NCI-H1048 (cell line): ENCODE measurements at regions not wholly inside any gene's neighbourhood (a gene's known extent, or its start where the extent isn't known, plus 50 kb on each side); places are given as distances from the start of the nearest gene placed in this dataset.

ENCODE experiments used
- DNase-seq: peaks from one replicate; lab custom pipeline; 2025; lab: John Stamatoyannopoulos, UW

DNA sequence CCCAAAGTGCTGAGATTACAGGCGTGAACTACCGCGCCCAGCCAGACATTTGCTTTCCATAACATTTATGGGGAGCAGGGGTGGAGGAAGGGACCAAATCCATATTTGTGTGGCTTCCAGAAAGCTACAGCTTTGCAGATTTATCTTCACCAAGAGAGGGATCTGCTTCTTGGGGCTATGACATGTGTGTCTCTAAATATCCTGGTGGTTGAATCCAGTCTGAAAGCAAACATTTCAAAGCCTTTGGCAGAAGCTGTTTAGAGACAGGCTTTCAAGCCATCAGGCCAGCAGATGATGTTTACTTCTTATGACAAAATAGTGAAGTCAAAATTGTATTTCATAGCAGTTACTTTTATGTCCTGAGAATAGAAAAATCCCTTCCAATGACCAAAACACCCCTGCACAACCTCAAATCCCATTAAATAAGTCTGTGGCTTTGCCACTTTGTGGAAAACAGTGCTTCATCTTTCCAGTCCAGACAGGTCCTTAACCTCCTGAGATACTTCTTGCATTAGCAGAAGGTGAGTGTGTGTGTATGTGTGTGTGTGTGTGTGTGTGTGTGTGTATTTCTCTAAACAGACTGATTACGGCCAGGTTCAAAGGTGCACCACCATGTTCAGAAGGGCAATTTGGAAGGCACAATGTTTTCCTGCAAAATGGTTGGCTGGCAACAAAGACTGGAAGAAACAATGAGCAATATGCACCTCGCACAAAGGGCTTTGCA, 191.4 kb upstream of the LRIG1 start:
- DNase-seq: no peak

DNA sequence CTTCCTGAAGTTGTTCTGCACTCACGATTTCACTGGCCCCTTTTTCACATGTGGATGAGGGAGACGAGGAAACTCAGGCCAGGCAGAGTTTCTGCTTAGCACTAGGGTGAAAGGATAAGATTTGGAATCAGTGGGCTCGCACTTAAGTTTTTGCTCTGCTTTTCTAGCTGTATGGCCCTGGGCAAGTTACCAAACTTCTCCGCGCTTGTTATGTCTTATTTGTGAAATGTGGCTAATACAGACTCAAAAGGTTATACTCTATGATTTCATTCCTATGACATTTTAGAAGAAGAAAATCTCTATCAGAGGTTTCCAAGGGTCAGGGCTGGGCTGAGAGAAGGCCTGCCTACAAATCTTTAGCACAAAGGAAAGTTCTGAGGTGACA, 191.9 kb upstream of the LRIG1 start:
- no peak for DNase-seq

DNA sequence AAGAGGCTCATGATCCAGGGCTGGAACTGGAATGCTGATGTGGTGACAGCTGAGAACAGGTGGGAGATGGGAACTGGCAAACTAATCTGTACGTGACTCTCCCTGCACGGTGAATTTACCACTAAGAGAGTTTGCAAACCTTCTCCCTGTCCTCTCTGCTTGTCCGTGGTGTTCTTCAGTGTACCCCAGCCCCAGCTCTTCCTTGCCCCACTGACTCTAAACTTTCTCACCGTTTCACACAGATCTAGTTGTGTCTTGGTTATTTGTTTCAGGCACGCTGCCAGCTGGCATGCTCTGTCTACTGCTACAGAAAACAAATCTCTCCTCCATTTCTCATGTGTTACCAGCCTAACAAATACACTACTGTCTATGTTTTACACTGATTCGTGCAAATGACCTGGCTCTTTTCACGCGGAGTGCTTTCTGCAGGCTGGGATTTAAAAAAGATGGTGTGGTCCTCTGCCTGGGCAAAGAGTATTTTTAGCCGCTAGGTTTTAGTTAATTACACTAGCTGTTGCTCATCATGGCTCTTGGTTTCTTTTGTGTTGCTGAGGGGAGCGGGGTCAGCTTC, 192.7 kb upstream of the LRIG1 start:
- DNase-seq: peak; percentile 28

DNA sequence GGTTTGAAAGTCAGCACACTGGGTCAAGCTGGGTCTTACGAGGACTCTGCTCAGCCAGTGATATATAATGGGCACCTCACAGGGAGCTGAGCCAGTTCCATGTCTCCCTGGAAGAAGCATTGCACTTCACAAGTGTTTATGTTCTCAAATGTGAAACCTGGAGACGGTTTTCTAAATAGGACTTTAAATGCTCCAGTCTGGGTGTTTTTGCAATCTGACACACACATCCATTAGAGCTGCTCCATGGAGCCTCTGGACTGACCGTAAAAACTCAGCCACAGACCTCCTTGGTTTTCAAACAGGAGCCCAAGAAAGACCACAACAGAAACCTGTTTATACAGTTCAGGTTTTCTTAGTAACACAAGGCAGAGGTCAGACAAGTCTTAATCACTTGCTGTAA, 201.3 kb upstream of the LRIG1 start:
- no peak for DNase-seq

DNA sequence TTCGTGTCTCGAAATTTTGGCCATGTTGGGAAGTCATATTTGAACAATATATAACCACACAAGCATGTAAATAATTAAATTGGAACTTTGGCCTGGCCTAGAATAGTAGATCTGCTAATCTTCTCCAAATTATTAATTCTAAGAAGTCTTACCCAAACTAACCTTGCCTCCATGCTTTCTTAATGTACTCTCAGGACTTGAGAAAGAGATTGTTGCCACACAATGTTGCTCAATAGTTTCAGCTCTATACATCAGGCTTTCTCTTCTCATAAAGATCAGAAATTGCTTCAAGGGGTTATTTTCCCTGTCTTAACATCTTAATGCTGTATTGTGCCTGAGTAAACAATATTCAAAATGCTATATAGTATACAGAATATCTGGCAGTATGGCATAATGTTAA, 202.7 kb upstream of the LRIG1 start:
- DNase-seq: no peak

DNA sequence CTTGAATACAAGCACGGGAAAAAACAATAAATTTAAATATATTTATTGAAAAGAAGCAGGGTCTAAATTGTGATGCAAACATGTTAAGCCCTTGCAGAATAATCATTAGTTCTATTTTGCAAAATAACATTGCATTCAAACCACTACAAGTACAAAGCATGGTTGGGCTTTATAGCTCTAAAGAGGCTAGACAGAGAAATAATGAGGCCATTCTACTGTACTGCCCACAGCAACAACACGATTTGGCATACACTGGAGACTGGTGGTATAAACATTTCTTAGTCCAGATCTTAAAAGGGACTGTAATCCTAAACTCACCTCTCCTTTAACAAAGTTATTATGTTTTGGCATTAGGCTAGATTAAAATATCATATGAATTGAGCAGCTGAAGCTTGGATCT, 204.3 kb upstream of the LRIG1 start:
- DNase-seq: no peak

DNA sequence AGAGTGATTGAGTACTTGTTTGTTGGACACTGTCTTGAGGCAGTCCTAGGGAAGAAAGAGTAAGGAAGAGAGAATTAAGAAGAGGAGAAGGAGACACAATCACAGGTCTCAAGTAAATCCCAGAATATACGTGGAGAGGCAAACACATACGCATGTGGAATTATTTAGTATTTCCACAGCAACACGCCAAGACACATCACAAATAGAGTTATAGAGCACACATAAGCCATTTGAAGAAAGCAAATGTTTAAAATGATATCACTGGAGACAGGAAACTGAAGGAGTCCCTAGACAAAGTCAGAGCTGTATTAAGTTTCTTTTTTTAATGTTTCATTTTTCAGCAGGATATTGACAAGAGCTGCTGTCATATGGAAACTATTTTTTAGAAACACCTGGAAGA, 206.1 kb upstream of the LRIG1 start:
- DNase-seq: no peak

DNA sequence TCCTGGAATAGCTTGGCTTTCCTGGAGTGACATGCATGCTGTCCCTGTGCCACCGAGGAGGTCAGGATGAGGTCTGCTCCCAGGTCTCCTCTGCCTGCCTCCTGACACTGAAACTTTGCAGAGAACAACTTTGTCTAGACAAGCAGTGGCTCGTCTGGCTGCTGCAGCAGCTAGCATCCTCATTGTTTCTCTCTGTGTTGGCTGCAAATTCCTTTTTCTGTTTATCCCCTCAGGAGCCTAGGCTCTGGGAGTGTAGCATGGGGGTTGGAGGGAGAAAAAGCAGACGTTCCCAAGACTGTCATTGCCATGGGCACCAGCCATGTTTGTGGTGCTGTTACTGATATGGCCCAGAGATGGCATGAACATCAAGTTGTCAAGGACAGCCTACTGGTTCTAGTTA, 208.7 kb upstream of the LRIG1 start:
- no peak for DNase-seq

DNA sequence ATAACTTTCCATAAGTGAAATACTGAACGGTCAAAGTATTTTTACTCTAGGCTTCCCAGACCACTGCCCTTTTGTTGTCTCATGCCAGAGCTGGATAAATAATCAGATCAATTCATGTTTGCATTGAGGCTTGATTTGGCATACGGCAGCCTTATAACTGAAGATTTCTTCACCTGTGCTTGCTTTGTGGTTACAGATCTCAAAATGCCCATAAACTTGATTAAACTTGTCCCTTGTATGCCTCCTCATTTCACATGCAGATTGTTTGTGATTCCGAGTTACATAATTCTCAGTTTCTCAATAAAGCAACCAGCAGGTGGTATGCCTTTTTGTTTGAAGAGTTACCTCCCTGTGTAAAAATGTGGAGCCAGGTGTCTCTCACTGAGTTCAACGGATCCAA, 211.4 kb upstream of the LRIG1 start:
- no peak for DNase-seq

DNA sequence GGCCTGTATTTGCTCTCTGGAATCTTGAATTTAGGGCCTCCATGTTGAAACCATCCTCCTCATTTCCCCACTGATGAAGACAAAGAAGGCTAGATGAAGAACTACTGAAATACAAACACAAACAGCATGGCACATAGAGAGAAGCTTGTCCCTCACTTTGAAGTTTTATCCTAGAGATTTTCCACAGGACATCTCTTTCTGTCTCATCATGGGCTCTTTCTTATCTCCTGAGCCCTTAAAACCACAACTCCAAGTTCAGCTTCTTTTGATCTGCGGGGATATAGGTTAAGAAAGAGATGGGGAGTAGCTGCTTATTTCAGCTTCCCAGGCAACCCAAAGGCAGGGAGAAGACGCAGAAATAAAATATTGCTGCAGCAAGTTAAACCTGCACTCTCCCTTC, 213.1 kb upstream of the LRIG1 start:
- DNase-seq: no peak

DNA sequence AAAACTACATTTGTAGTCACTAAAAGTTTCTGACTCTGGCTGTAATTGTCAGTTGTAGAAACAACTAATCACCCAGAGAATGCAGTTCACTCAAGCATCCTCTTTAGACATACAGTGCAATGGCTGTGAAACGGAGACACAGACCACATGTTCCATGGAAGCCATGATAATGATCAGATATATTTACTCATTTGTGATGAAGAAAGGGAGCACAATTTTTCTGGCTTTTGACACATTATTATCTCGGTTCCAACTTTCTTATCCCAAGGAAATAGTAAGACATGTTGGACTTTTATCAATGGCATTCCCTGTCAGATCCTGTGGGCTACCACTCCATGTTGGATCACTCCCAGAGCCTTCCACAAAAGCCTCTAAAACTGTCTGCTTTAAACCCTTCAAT, 215.0 kb upstream of the LRIG1 start:
- DNase-seq: no peak

DNA sequence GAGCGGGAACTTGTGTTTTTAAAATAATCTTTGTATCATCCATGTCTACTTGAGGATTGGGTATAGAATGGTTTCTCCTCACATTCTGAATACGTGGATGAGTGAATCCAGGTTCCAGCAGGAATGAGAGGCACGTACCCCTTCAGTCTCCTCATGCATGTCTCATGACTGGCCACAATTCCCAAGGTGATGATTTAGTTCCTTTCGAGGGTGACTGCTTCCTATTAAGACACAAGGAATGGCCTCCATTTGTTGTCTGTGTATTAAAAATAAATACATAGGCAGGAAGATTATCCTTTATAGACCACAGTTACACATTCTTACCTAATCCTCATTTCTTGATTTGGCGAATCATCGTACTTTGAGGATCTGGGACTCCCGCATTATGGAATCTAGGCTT, 217.0 kb upstream of the LRIG1 start:
- DNase-seq: no peak

DNA sequence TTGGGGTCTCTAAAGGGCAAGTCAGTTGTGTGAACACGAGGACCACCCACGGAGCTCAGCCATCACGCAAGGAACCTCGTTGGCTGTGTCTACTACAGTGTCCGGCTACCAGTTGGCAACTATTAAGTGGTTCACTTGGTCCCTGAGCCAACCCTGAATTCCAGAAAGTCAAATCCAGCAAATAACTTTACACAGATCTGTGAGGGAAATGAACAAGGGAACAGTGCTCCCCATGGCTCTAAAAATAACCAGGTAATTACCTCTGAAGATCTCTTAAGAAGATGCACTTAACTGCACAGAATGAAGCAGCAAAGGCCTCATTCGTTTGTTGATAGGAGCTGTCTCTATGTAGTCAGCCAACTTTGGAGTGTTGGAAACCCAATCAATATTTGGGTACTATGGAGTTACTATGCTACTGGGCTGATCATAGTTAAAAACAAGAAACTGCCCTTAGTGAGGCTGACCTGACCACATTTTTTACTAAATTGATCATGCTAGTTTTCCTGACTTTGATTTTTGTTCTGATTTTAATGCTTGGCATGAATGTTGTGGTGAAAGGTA, 219.1 kb upstream of the LRIG1 start:
- no peak for DNase-seq

DNA sequence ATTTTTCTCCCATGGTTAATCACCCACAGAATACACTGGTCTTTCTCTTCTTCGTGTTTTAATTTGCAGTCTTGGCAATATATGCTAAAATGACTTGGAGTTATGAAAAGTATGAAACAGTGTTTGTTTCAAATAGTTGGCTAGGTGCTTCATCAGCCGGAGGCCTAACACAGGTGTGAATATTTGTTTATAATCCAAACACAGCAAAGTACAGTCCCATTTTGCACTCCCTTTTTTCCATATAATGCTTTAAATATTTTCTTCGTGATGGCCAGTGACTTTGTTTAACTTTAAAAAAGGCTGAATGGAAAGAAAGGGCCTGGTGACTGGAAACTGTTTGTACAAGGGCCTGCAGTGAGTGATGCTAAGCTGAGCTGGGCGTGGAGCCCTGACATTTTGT, 219.7 kb upstream of the LRIG1 start:
- DNase-seq: no peak

DNA sequence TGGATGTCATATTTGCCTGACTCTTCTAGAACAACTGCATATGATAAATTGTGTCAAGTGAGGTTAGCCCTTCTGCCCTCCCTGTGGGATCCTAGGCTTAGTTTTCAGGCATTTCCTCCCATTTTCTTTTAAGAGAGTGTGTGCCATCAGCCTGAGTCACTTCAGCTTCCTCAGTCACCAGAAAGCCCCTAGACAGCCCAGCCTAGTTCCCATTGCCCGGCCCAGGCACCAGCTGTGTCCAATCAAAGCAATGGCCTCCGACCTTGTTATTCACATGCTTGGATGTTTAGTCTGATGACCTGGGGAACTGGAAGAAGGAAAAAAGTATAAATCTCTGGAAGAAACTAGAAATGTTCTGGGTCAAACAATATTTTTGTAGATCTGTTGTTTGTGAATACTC, 221.9 kb upstream of the LRIG1 start:
- no peak for DNase-seq

DNA sequence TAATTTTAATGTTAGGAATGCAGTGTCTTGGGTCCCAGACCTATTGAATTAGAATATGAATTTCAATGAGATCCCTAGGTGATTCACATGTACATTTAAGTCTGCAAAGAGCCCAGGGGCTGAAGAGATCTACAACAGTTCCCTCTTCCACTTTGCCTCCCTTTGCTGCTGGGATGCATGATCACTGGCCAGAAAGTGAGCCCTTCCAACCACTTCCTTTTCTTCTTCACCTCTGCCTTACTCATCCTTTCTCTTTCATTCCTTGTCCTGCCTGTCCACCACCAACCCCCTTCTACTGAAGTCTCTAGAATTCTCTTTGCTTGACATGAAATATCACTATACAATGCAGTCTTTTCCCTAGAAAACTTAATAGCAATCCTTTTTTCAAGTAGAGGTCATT, 222.4 kb upstream of the LRIG1 start:
- no peak for DNase-seq

DNA sequence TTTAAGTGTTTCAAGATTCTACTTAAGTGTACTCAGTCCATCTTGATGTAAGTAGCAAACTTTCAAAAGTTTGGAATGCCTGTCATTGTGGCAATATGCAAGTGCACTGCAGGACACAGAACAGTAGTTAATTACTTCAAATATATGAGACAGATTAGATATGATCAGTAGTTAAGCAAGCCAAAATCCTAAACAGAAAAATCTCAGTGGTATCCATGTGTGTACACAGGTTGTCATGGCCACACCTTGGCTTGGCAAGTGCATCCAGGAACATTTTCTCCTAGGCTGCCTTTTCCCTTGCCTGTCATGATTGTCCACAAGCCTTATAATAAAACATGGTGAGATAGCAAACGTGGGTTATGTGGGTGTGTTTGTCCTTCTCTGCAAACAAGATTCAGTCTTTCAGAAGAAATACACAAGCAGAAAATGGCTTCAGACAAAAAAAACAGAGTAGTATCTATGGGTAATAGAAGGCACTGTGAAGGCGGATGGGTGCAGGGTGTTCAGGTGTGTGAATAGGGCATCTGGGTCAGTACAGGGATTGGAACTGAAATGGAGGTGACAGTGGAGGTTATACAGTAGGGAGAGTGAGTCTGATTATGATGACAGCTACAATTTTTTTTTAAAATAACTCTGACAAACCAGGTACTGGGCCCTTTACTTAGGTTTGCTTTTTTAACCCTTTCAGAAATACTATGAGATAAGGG, 229.0 kb upstream of the LRIG1 start:
- no peak for DNase-seq

DNA sequence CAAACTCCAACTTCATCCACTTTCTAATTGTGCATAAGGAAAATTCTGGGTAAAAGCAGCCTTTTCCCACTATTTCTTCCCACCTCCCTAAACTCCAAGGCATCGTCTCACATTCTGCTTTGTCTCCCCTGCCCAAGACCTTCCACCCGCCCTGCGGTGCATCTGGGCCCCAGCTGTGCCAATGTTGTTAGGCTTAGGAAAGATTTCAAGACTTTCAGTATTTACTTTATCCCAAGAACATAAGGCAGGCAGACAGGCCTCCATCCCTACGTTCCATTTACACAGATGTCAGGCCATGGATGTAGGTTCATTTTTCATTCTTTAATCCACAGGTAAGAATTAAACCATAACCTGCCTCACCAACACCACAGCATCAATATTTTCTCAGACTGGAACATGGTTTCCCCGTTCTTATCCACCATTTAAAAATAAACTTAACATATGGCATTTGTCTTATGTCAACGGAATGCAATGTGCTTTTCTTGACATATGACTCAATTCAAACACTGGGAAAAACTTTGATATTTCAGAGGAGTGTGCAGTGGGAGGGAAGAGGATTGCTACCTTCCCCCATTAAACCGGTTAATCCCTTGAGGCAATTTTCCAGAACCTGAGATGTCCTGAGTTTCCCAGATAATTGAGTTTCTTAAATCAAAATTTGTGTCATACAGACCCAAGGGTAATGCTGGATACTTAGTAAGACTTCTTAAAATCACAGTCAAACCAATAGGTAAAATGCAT, 238.0 kb upstream of the LRIG1 start:
- DNase-seq: no peak

DNA sequence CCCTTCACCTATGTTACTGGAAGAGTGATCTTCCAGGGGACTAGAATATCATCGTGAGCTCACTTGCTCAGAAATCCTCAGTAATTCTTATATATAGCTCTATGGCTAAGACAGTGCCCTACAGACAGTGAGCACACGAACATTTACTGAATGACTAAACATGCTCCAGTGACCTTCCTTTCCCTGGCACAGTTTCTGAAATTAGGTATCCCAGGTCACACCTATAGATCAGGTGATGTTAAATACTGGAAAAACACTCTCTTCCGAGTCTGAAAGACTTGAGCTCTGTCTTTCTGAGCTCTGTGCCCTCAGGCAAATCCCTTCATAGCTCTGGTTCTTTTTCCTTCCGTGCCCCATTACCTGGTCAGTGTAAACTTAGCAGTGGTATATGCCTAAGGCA, 239.4 kb upstream of the LRIG1 start:
- no peak for DNase-seq

DNA sequence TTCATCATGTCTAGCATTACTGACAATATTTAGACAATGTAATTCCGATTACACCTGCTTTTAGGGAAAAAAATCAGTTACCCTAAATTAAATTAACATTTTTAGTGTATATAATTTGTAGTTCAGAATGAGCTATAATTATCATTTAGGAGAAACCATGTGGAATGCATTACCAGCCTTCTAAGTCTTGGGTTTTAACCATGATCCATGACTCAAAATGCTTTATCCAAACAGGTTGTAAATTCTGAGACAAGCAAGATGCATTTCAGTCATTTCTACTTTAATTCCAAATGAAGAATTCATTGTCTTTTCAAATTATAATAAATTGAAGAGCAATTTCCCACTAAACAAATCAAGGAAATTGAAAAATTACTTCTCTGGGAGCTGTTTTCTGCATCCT, 243.7 kb upstream of the LRIG1 start:
- DNase-seq: no peak

DNA sequence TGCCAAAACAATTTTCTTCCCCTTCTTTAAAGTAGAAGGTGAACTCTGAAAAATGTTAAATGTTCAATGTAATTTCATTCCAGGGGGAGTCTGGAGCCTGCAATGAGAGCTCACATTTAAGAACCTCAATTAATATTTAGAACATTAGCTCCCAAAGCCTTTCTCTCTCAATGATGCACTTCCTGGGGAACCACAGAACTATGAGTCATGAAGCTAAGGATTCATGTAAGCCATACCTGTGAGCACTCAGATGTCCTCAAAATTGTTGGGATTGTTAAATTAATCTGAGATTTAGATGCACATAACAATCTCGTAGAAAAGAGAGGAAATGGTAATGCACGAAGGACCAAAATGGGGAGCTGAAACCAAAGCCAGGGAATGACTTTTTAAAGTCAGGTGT, 244.2 kb upstream of the LRIG1 start:
- no peak for DNase-seq

DNA sequence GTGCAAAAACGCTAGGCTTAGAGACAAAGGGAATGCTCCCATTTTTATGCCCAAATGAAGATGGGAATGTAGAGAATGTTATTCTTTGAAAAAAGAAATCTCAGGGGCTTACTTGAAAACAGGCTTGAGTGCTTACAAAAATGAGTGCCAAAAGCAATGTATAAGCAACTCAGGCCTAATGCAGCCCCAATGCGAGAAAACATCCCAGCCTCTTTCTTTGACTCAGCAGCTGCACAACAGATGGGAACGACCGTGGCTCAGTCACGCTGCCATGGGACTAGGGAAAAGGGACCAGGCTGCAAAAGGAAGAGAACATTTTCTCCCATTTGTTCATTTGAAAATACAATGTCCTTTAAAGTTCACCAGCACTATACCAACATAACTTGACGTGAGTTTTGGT, 246.4 kb upstream of the LRIG1 start:
- no peak for DNase-seq

DNA sequence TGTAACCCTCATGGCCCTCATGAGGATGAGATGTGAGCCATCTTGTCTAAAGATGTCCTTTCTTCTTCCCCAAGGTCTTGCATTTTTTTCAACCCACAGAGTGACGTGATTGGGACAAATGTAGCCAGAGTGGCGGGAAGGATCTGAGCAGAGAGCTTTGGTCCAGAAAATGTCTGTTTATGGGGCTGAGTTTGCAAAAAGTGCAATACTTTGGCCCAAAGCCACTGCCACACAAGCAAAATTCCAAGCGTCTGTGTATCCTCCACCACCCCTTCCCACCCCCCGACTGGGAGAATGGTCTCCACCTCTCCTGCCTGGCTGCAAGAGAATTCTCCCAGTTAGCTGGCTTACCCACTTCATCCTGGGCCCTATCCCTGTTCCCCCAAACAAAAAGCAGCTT, 246.9 kb upstream of the LRIG1 start:
- no peak for DNase-seq
